Stimulated activated CD8-positive, alpha-beta memory T cell treated with anti-CD3 and anti-CD28 coated beads, Interleukin-12 subunit alpha, Interleukin-12 subunit beta, amount 100 ng/mL, for 4 hours (primary cell): ENCODE measurements at regions not wholly inside any gene's neighbourhood (a gene's known extent, or its start where the extent isn't known, plus 50 kb on each side); places are given as distances from the start of the nearest gene placed in this dataset.

Experiments used
- DNase-seq: peaks from one replicate; pipeline ENCODE4 v3.0.0-alpha.2; 2020; ENCODE audit warnings: low read depth

GRCh38 chr1:220983877-220984635 lies 104.8 kb downstream of the HLX start:
- no peak for DNase-seq

- DNase-seq = no peak
Measured at GRCh38 chr1:220990427-220991339, 111.4 kb downstream of the HLX start.

DNA sequence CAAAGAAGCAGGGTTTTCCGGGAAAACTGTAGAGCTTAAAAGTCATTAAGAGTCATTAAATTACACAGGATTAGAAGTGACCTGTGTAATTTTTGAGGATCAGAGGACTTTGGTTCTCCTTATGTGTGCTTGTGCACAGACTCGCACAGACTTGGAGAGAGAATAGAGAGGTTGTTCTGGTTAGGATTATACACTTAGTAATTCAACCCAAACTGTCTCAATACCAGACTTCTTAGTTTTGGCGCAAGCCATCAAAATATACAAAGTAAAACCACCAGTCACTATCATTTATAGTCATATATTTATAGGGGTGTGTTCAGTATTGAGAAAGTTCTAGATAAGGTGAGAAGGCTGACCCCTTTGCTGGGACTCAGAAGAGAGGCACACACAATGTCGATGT lies 112.3 kb downstream of the HLX start:
- DNase-seq = no peak

DNA sequence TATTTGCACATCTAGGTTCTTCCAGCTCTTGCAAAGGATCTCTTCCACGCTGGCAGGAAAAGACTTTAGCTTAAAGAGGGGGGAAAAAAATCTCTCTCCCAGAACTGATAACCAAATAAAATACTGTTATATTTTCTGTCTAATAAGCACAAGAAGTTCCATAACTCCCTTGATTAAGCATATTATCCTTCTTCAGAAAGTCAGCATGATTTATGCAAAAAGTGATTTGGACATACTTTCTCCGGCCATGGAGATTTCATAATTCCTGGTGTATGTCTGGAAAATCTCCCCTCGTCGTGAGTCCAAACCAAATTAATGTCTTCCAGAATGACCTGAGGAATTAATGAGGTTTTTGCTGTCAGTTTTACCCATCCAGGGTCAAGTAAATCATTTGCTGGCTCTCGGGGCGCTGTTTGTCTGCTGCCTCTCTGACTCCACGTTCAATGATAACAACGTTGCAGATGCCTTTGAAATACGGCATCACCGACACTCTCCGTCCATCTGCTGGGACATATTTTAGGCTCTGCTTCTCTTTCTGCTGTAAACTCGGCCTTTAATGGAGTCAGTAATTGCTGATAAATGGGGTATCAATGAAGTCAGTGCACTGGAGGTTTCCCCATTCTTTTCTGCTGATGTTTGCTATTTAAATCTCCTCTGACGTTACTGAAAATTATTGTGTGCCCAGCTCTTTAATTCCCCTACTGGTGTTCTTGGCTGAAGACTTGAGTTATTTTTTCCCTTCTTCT lies 112.9 kb downstream of the HLX start:
- no peak for DNase-seq

- DNase-seq = no peak
Measured at GRCh38 chr1:220992705-220993052, 113.4 kb downstream of the HLX start.

DNA sequence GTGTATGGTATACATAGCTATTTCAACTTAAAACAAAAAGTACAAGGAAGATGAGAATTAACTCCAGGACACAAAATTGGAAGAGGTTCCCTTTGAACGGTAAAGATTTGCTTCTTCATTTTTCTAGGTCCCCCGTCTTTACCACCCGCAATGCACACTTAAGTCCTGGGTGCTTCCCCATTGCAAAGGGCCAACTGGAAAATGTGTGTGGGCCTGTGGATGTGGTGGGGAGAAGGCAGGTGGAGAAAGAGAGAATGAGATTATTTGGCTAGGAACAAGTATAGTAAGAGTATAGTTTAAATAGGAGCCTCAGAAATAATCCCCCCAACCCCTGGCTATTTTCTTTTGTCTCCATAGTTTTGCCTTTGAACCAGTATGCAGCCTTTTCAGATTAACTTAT lies 115.4 kb downstream of the HLX start:
- DNase-seq = no peak

- no peak for DNase-seq
Measured at GRCh38 chr1:220997791-220998190, 118.5 kb downstream of the HLX start.

- DNase-seq = no peak
Measured at GRCh38 chr1:220999872-221000863, 120.9 kb downstream of the HLX start.

DNA sequence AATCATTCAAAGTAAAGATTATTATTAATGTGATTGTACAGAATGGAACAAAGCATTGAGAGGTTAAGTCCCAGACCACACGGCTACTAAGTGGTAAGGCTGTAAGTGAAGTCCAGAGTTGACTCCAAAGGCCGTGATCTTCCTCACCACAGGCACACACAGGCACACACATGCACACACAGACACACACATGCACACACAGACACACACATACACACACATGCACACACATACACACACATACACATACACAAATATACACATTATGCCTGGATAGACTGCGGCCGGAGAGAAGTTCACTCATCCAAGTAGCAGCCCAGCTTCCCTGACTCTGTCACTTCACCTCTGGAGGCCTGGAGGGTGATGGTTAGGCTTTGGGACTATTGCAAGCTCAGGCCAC lies 121.9 kb downstream of the HLX start:
- DNase-seq = no peak

DNA sequence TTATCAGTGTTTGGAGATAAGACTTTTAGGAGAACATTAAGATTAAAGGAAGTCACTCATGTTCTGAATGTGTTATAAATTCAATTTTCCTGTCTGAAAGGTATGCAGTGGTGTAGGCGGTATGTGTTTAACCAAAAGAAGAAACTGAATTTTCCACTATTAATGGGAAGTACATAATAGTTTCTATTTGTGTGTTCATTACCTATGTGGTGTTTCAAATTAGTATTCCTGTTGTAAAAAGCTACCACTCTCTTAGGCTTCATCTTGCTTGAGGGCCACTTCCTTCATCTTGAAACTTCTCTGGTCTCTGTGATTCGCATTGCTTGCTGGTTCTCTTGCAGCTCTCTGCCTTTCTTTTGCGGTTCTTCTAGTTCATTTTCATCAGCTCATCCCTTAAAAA lies 123.4 kb downstream of the HLX start:
- no peak for DNase-seq

- DNase-seq = no peak
Measured at GRCh38 chr1:221011145-221011544, 131.9 kb downstream of the HLX start.

GRCh38 chr1:221012120-221012519 lies 132.9 kb downstream of the HLX start:
- DNase-seq = no peak

- DNase-seq = no peak
Measured at GRCh38 chr1:221013691-221014660, 134.7 kb downstream of the HLX start.

- DNase-seq = no peak
Measured at GRCh38 chr1:221015159-221015790, 136.0 kb downstream of the HLX start.

DNA sequence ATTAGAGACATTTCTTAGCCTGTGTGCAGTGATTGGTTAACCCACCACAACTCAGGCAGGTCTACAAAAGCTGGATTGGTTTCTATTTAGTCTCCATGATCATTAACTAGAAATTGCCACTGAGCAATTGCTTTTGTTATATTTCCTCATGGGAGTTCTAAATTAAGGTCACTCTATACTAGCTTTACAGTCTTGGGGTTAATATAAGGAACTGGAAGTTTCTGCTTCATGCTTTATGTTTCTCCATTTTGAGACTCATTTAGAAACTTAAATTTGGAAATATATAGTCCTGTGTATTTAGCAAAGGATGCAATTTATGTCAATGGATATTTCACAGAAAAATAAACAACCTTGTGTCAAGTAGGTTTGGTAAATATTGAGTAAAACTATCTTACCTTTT lies 137.5 kb downstream of the HLX start:
- DNase-seq = no peak

GRCh38 chr1:221018414-221018813 lies 139.2 kb downstream of the HLX start:
- no peak for DNase-seq

DNA sequence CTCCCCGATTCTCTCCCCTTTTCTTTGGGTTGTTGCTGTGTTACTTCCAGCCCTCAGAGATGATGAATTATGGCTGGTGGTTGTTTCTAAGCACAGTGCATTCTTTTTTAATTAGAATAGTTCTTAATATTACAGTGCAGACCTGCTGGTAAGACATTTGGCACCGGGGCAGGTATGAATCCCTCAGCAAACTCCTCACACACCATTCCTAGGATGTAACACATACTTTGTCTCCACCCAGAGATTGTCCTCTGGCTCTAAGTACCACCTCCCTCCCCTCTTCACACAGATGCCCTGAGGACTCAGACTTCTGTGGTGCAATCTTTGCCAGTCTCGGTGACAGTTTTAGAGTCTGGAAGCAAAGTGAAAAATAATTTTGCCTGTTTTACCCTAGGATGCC lies 143.1 kb downstream of the HLX start:
- DNase-seq = no peak

GRCh38 chr1:221023482-221023881 lies 144.2 kb downstream of the HLX start:
- no peak for DNase-seq

- DNase-seq = no peak
Measured at GRCh38 chr1:221025501-221025900, 146.3 kb downstream of the HLX start.

- no peak for DNase-seq
Measured at GRCh38 chr1:221025956-221026355, 146.7 kb downstream of the HLX start.
